Activated naive CD8-positive, alpha-beta T cell treated with anti-CD3 and anti-CD28 coated beads, Interleukin-2, amount 50 U/mL, for 16 hours (primary cell): ENCODE measurements at regions not wholly inside any gene's neighbourhood (a gene's known extent, or its start where the extent isn't known, plus 50 kb on each side); places are given as distances from the start of the nearest gene placed in this dataset.

Experiments
- DNase-seq: peaks from one replicate; pipeline ENCODE4 v3.0.0-alpha.2; 2020; ENCODE audit warnings: low read depth, low spot score

DNA sequence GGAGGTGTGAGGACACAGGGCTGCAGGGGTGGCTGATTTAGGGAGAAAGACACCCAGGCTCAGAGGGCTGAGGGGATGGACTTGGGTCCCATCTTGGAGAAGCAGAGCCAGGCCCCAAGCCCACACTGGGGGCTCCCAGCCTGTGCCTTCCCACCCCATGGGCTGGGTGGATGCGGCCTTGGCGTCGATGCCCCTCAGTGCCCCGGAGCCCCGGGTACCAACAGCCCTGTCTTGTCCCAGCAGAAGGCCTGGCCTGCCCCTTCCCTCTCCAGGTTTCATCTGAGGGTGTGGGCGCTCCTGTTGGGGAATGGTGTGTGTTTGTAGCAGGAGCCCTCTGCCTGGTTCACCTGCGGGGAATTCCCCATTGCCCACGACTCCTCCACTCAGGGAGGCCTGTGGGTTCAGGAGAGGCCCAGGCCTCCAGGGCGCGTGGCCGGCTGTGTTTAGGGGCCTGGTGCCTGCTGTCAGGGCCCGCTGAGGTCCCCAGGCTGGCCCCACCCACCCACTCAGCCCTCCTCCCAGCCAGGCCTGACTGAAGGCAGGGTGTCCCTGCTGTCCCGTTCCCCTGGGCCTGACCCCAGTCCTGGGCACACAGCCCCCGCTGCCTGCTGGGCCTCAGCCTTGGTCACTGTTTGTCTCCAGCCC, 51.1 kb upstream of the BEGAIN start:
- DNase-seq, result no peak

DNA sequence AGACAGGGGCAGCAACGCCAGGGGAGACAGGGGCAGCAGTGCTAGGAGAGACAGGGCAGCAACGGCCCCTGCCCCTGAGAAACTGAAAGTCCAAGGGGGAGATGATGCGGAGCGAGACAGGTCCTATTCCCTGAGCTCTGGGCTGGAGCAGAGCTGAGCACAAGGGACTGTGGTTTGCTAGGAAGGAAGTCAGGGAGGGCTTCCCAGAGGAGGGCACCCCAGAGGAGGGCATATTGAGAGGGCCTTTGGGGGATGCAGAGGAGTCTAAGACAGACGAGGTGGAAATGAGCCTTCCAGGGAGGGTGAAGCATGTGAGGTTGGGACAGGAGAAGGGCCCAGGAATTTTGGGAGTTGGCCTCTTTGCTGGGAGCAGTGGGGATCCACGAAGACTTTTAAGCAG, 52.1 kb upstream of the BEGAIN start:
- no peak for DNase-seq

DNA sequence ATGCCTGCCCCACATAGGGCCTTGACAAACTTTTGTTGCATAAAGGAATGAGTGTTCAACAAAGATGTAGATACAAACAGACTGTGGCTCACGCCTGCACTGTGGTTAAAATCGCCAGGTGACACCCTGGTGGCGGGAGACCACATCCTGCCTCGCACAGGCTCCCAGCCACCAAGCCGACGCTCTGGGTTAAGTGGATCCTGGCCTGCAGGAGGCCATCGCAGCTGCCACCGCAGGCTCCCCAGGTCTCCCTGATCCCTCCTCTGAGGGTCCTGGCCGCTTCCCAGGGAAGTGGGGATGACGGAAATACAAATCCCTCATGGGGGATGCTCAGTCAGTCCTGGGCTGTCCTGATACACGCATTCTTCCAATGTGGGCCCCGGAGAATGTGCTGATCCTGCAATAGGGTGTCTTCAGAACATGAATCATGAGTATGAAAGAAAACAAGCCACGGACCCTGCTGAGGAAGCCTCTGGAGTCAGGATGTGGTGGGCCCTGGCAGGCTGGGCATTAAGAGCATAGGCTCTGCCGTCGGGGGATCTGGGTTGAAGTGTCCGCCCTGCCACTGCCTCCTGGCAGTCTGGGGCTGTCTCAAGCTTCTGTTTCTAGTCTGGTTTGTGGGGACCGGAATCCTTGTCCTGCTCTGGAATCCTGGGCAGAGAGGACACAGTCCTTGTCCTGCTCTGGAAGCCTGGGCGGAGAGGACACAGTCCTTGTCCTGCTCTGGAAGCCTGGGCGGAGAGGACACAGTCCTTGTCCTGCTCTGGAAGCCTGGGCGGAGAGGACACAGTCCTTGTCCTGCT, 53.5 kb upstream of the BEGAIN start:
- DNase-seq, result peak; percentile 34

DNA sequence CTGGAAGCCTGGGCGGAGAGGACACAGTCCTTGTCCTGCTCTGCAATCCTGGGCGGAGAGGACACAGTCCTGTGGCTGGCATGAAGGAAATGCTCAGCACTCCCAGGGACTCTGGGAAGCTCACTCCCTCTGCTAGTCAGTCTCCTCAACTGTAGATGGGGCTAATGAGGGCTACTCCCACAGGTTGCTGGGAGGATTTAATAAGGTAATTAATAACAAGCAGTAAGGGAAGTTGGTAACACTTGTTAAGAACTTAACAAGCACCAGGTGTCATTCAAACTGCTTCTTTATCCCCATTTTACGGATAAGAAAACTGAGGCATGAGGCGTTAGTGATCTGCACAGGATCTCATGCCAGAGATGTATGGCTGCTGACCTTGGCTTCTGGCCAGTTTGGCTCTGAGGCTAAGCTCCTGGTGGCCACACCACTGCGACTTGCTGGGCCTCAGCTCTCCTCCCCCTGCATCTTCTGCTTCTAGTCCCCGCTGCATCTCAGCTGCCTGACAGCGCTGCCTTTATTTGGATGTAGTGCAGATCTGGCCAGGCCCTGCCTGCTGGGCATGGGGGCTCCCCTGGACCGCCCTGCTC, 54.1 kb upstream of the BEGAIN start:
- no peak for DNase-seq

DNA sequence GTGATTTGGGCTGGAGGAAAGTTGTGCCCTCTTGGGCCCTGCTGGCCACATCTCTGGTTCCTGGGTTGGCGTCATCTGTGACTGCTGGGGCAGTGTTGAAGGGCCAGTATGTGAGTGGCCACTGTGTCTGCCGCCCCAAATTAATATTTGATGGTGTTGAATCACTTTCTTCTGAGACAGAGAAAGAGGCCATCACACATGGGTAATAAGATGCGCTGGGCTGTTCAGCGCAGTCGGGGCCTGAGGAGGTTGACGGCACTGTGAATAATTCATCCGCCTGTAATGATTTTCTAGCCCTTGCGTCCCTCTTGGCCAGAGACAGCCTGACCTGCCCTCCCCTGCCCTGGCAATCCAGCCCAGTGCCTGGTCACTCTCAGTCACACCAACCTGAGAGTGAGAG, 56.2 kb upstream of the BEGAIN start:
- DNase-seq, result no peak

DNA sequence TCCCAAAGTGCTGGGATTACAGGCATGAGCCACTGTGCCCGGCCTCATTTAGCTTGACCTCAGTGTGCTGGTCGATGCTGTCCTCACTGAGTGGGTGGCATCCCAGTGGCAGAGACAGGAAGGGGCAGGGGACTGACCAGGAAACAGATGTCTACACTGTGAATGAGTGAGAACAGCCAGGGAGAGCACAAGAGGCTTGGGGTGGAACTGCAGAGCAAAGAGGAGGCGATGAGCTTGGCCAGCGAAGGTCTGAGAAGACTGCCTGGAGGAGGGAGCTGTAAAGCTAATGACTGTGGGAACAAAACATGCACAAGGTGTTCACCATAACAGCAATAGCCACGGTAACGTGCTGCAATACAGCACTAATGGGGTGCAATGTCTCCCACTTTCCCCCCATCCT, 57.2 kb upstream of the BEGAIN start:
- no peak for DNase-seq

DNA sequence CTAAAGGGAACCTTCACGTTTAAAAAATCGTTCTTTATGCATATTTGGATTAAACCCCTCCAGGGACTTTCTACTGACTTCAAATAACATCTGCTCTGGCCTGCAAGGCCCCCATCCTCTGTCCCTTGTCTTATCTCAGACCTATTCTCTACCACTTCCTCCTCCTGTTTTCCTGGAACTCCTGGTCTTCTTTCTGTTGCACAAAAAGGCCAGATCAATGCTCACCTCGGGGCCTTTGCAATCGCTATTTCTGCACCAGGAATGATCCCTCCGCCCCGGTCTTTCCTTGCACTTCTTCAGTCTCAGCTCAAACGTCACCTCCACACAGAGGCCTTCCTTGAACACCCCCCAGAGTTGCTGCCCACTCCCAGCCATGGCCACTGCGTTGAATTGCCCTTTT, 57.6 kb upstream of the BEGAIN start:
- DNase-seq, result no peak

DNA sequence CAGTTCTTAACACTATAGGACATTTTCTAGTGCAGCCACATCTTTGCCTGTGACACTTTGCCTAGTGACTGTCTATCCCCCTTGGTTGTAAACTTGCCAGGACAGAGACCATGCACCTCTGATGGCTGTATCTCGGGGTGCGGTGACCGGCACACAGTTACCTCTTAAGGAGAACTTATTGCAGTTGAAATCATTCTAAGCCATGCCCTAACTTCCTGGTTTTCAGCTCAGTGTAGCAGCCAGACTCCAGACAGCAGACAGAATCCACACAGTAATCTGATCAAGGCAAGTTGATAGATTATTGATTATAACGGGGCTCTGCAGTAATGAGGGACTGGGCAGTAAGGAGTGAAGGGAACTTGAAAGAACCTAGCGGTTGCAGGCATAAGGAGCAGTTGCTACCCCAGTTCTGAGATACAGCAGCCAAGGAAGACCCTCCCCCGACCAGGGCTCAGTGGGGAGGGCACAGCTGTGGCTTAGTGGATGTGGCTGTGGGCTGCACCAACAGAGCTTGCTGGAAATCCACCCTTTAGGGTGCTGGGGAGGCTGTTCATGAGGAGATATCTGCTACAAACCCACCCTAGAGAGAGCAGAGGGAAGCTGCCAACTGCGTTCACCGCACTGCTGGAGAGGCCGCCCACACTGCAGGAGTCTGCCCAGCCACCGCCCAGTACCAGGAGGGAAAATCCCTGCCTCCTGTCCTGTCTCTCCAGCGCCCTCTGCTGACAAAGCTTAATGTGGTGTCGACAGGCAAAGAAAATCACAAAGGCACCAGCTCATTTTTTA, 58.2 kb upstream of the BEGAIN start:
- DNase-seq, result peak; percentile 75

DNA sequence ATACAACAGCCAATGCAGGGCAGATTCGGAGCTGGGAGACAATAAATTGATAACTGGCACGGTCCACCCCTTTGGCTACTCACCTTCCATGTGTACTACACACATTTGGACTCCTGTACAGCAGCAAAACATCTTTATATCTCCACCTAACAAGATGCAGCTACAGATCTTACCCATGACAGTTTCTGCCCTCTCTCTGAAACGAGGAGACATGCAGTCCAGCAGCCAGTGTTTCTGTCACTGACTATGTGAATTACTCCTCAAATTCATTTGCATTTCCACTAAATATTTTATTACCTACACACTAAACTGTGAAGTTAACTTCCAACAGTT, 58.7 kb upstream of the BEGAIN start:
- DNase-seq, result no peak

DNA sequence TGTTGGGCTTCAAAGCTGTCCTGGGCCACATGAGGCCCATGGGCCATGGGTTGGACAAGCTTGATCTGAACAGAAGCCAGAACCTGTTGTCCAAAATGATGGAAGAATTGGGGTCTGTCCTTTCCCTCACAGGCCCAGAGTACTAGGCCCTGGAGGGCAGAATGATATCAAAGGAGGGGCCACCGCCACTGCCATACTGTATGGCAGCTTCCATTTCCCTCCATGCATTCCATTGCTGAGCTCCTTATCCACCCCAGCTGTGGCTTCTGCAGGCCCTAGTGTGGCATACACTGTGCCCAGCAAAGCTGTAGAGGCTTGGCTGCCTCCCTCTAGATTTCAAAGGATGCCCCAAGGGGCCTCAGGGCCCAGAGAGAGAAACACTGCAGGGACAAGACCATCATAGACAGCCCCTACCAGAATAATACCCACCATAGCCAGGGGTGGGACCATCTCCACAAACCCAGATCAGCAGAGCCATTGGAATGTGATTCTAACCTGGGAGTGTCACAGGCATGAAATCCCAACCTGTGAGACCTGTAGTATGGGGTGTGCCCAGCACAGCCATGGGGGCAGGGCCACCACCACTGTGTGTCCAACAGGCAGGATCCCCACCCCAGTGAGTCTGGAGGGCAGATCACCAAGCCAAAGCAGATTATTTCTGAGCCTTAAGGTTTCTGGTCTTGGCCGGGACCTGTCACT, 61.4 kb upstream of the BEGAIN start:
- DNase-seq, result no peak

DNA sequence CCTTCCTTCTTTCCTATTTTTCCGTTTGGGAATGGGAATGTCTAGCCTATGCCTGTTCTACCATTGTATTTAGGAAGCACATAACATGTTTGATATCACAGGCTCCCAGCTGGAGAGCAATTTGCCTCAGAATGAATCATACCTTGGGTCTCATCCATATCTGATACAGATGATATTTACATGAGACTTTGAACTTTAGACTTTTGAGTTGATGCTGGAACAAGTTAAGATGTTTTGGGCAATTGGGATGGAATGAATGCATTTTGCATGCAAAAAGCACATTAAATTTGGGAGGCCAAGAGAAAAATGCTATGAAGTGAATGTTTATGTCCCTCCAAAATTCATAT, 61.9 kb upstream of the BEGAIN start:
- DNase-seq, result no peak

DNA sequence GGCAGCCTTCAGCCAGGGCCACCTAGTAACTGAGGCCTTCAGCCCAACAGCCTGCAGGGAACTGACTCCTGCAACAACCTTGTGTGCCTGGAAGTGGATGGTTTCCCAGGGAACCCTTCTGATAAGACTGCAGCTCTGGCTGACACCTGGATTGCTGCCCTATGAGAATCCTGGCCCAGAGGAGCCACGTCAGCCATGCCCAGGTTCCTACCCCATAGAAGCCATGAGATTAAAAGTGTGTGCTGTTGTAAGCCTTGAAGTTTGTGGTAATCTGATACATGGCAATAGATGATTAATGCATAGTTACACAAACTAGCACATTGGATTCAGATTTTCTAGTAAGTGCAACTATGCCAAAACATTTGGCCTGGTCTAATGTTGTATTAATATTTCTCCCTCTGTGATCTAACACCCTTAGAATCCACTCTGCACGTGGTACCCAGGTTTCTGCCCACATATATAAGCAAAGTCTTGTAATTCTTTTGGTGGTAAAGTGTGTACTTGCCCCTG, 64.8 kb upstream of the BEGAIN start:
- no peak for DNase-seq

DNA sequence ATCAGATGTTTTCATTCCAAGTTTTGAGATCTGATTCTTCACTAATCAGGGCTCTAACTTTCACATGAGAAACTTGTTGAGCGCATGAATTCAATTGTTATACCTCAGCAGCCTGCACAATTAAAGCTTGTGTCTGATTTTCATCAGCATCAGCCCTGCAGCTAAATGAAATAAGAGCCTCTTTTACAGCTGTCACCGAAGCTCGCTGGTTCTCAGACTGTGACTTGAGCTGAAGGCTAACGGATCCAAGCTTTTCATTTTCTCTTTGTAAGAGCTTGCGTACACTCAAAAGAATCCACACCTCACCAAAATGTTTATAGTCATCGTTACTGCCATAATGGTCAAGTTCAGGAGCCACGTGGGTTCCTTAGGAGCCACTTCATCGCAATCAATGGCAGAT, 65.5 kb upstream of the BEGAIN start:
- DNase-seq, result no peak

DNA sequence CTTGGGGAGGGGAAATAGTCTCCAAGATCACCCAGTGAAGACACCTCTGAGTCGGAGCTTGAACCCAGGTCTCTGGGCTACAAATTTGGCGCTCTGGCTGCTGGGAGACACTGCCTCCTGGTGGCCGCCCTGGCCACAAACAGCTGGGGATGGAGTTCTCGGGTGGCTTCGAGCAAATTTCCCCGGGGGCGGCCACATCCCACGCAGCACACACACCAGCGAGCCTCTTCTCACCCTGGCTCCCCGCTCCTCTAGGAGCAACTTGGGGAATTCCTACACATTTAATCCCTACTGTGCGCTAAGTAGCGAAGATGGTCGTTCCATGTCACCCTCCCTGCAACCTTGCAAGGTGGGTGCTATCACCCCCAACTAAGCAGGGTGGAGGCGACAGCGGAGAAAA, 66.2 kb upstream of the BEGAIN start:
- DNase-seq, result no peak

DNA sequence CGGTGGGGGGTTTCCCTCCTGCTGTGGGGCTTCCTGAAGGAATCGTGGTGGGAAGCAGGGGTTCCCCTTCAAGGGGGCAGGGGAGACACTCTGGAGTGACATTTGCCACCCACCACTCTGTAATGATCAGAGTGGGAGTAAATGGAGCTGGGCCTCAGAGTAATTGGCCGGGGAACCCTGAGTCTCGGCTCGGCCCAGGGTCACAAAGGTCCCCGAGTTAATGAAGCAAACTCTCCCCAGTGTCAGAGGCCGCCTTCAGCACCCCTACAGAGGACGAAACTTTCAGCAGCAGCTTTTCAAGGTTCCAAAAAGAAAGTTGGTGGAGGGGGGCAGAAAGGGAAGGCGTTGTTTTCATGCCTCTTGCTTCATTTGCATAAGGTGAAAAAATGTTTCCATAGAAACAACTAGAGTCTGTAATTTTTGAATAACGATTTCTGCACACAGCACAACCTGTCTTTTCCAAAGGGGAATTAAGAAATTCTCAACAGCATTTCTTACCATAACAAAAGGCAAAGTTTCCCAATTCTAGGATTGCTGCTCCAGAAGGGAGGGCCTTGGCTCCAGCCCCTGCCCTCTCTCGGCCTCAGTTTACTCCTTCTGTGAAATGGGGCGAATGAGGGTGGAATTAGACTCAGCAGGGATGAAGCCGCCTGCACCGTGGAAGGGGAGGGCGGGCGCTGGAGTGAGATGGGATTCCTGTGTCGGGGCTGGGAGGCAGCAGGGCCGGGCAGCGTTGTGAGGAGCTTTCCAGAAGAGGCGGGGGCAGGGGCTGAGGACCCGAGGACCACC, 67.0 kb upstream of the BEGAIN start:
- DNase-seq, result no peak

DNA sequence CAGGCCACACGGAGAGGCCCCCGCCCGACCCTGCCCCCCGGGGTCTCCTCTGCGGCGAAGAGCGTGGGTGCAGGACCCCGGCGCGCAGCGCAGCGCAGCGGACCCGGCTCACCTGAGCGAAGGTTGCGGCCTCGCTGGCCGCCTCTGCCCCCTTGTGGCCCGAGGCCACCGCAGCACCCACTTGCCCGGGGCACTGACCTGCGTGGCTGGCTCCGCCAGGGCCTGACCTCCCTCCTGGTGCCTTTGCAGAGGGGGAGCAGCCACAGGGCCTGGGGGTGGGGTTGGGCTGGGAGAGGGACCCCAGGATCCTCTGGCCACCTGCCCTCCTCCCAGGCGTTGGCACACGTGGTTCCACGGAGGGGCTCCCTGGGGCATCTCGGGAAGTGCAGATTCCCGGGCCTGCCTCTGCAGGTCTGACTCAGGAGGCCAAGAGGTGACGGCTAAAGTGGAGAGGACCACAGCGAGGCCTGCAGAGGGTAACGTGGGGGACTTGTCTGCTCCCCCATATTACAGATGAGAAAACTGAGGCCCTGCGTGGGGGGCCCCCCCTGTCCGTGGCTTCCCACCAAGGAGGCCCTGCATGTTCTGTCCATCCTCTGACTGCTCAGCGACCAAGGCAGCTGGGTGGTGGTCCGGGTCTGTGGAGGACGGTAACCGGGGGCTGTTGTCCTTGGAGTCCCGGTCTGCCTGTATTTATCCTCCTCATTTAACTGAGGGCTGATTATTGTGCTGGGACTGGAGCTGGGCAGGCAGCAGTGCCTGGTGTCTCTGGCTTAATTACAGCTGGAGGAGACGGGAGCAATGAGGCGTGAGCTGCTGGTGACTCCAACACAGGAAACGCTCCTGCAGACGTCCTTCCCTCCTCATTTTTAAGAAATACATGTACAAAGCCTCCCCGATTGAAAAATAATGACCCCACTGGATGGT, 67.9 kb upstream of the BEGAIN start:
- no peak for DNase-seq

DNA sequence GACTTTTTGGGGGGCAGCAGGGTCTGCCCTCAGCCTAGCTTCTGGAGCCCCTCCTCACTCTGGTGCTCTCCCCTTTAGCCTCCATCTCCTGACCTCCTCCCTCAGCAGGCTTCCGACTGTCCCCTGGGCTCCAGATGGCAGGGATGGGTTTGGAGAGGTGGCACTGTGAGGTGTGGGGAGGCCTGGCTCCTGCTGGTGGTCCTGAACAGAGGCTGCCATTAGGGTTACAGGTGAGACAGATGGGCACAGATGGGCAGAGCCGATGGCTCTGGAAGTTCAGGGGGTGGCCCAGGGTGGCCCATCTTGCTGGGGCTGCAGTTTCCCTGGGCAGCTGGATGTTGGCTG, 68.5 kb upstream of the BEGAIN start:
- no peak for DNase-seq

DNA sequence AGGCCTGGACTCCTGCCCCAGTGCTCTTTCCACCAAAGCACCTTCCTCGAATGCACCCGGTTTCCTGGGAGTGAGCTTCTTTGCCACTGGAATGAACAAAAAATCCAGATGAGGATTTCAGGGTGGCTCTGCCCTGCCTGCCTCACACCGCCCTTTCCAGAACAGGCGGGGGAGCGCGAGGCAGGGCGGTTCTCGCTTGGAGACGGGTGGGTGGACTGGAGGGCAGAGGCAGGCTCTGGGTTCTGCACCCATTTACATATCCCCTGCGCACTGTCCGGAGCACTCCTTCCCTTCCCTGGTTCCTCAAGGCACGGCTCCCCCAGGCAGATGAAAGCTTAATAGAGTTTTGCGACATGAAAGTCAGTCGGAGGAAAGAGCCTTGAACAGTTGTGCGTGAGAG, 69.7 kb upstream of the DLK1 start:
- no peak for DNase-seq

DNA sequence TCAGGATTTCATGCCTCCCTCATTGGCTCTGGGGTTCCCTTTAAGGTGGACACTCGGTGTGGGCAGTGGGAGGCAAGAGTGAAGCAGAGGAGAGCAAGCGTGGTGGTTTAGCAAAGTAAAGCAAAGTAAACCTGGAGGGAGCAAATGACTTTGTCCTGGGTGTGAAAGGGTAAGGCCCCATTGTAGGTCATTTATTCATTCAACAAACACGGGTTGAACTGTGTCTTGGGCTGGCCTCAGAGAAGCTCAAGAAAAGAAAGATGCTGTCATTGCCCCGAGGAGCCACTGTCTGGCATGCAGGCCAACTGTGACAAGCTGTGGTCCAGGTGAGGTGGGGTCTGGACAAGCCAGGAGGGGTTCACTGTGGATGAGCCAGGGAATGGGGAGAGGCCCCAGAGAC, 68.9 kb upstream of the DLK1 start:
- DNase-seq, result no peak
